CD14-positive monocyte (primary cell): ENCODE measurements at regions not wholly inside any gene's neighbourhood (a gene's known extent, or its start where the extent isn't known, plus 50 kb on each side); places are given as distances from the start of the nearest gene placed in this dataset.

Source experiments
- DNase-seq, 3 donors: peaks; one replicate each; pipeline ENCODE4 v3.0.0-alpha.2; 2011 to 2022
- H2AFZ ChIP-seq: 2 replicates; pipeline ENCODE4 v1.6.0; 2012; ENCODE audit warnings: mild to moderate bottlenecking, low read depth, low read length, inconsistent platforms; ENCODE audit not compliant: insufficient read depth, poor library complexity, severe bottlenecking
- H3K27ac ChIP-seq, 2 donors: 1 replicate in 1 of 2; 2 replicates in 1 of 2; pipeline ENCODE4 v1.5.1; 2012 to 2013; ENCODE audit warnings: low read length in 2 of 2, control low read depth in 1 of 2, inconsistent platforms in 1 of 2, low read depth in 1 of 2, mild to moderate bottlenecking in 1 of 2
- H3K27me3 ChIP-seq, 2 donors: one replicate each; pipeline versions ENCODE4 v1.6.0 to v1.6.1; 2011 to 2013; ENCODE audit warnings: low read length in 2 of 2; ENCODE audit not compliant: control insufficient read depth in 2 of 2, insufficient read depth in 2 of 2
- H3K36me3 ChIP-seq, 2 donors: replicated peaks in 1 of 2; 1 replicate in 1 of 2; 2 replicates in 1 of 2; pipeline versions ENCODE4 v1.5.1 to v1.6.1; 2012 to 2013; ENCODE audit warnings: low read length in 2 of 2, control low read depth in 1 of 2, inconsistent platforms in 1 of 2, mild to moderate bottlenecking in 1 of 2; ENCODE audit not compliant: insufficient read depth in 2 of 2, control insufficient read depth in 1 of 2
- H3K4me1 ChIP-seq, 2 donors: 1 replicate in 1 of 2; 2 replicates in 1 of 2; pipeline versions ENCODE4 v1.5.1 to v1.6.1; 2012 to 2013; ENCODE audit warnings: low read length in 2 of 2, control low read depth in 1 of 2, inconsistent platforms in 1 of 2, mild to moderate bottlenecking in 1 of 2, moderate library complexity in 1 of 2; ENCODE audit not compliant: insufficient read depth in 2 of 2, control insufficient read depth in 1 of 2
- H3K4me2 ChIP-seq: replicated peaks from 2 replicates; pipeline ENCODE3; 2012; ENCODE audit warnings: low read length, moderate library complexity, mild to moderate bottlenecking; ENCODE audit not compliant: poor library complexity, severe bottlenecking; ENCODE audit errors: extremely low read depth
- H3K4me3 ChIP-seq, 3 experiments: fragments of 200-600 bp in 1 of 3; sonication (generic) in 1 of 3; replicated peaks in 1 of 3; 1 replicate in 2 of 3; 2 replicates in 1 of 3; pipeline ENCODE4 v1.5.1; 2011 to 2013; ENCODE audit warnings: low read length in 3 of 3, mild to moderate bottlenecking in 3 of 3, control low read depth in 2 of 3, low read depth in 2 of 3, inconsistent platforms in 1 of 3, moderate library complexity in 1 of 3
- H3K79me2 ChIP-seq: 2 replicates; pipeline ENCODE4 v1.6.0; 2012; ENCODE audit warnings: mild to moderate bottlenecking, control low read depth, inconsistent platforms, low read length, moderate library complexity; ENCODE audit not compliant: insufficient read depth
- H3K9ac ChIP-seq: 2 replicates; pipeline ENCODE4 v1.6.0; 2017; ENCODE audit warnings: low read length, mild to moderate bottlenecking; ENCODE audit not compliant: insufficient read depth, poor library complexity, severe bottlenecking
- H3K9me3 ChIP-seq, 2 donors: replicated peaks in 1 of 2; 1 replicate in 1 of 2; 2 replicates in 1 of 2; pipeline versions ENCODE4 v1.5.1 to v1.6.1; 2012 to 2013; ENCODE audit warnings: low read length in 2 of 2, control low read depth in 1 of 2; ENCODE audit not compliant: control insufficient read depth in 1 of 2, insufficient read depth in 1 of 2
- H4K20me1 ChIP-seq: 2 replicates; pipeline ENCODE4 v1.6.0; 2012; ENCODE audit warnings: mild to moderate bottlenecking, low read length, control low read depth, moderate library complexity; ENCODE audit not compliant: insufficient read depth
- H3K27ac Mint-ChIP-seq, 7 donors: one replicate each; pipeline ENCODE4 v1.8.0; 2020; ENCODE audit warnings: mild to moderate bottlenecking in 7 of 7, mixed read lengths in 7 of 7, moderate library complexity in 6 of 7, inconsistent platforms in 2 of 7
- H3K27me3 Mint-ChIP-seq, 3 donors: one replicate each; pipeline ENCODE4 v1.8.0; 2021 to 2022; ENCODE audit warnings: low read depth in 3 of 3, mild to moderate bottlenecking in 3 of 3, mixed read lengths in 3 of 3, moderate library complexity in 3 of 3, inconsistent platforms in 1 of 3
- H3K36me3 Mint-ChIP-seq, 2 donors: one replicate each; pipeline ENCODE4 v1.8.0; 2020; ENCODE audit warnings: mixed read lengths in 2 of 2, inconsistent platforms in 1 of 2, mild to moderate bottlenecking in 1 of 2
- H3K4me1 Mint-ChIP-seq: one replicate; pipeline ENCODE4 v1.8.0; 2020; ENCODE audit warnings: mild to moderate bottlenecking, mixed read lengths
- H3K4me3 Mint-ChIP-seq, 2 donors: one replicate each; pipeline ENCODE4 v1.8.0; 2020; ENCODE audit warnings: mild to moderate bottlenecking in 2 of 2, mixed read lengths in 2 of 2, moderate library complexity in 1 of 2
- H3K9me3 Mint-ChIP-seq, 7 donors: one replicate each; pipeline ENCODE4 v1.8.0; 2020 to 2022; ENCODE audit warnings: mixed read lengths in 7 of 7, mild to moderate bottlenecking in 6 of 7, moderate library complexity in 6 of 7, inconsistent platforms in 2 of 7
- WGBS: methylation state at CpG from one replicate; pipeline ENCODE4 v1.1.5; 2013; ENCODE audit warnings: missing lambda C conversion rate; ENCODE audit not compliant: insufficient coverage; 5-methylcytosine and 5-hydroxymethylcytosine counted together
- intact Hi-C, 2 donors: fragments of 100-400 bp; cut with micrococcal nuclease; formaldehyde crosslinking; loops; one replicate each; pipeline versions ENCODE4 v1.15.0 to v1.15.1; 2023
- TF ChIP-seq, protein P1 (sequence below): fragments of 200-600 bp; IDR thresholded peaks from one replicate; pipeline ENCODE4 v1.8.0; 2022; ENCODE audit warnings: antibody characterized with exemption, mild to moderate bottlenecking

DNA sequence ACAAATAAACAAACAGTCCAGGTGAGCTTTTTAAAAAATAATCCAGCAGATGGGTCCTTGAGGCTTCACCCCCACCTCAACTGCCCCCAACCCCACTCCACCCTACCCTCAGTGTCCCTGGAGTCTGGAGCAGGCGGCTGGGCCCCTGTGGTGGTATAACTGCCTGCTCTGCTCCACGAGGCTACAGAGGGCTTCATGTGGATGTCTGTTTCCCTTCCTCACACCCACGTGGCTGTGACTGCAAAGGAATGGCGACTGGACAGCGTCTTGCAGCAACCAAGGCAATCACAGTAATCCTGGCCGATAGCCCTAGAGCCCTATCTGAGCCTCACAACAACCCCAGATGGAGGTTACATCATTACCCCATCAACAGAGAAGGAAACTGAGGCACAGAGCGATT, 76.5 kb downstream of the SLC2A10 start:
- intact Hi-C loops = no loop called here
- no peak overlapping the region for H3K27ac Mint-ChIP-seq
- H3K9me3 Mint-ChIP-seq = no peaks in the 10 kb centered on the region
- no peaks in the 10 kb centered on the region for H4K20me1 ChIP-seq
- no peaks in the 10 kb centered on the region for H3K36me3 ChIP-seq
- H2AFZ ChIP-seq = no peak overlapping the region
- no peak overlapping the region for H3K4me3 Mint-ChIP-seq
- DNase-seq = no peak
- H3K27ac ChIP-seq = no peak overlapping the region
- H3K4me3 ChIP-seq = no peak overlapping the region
- peaks cover 3% of the 10 kb centered on the region for H3K4me1 Mint-ChIP-seq
- H3K4me2 ChIP-seq = no peak overlapping the region
- H3K9ac ChIP-seq = no peak overlapping the region
- H3K27me3 ChIP-seq = no peaks in the 10 kb centered on the region
- peaks cover 3 to 10% (median 10%) of the 10 kb centered on the region in 3 donors for H3K27me3 Mint-ChIP-seq
- WGBS = 79% methylated on average over 7 of the region's 7 CpGs
- no peaks in the 10 kb centered on the region for H3K36me3 Mint-ChIP-seq
- TF ChIP-seq, protein P1, sequence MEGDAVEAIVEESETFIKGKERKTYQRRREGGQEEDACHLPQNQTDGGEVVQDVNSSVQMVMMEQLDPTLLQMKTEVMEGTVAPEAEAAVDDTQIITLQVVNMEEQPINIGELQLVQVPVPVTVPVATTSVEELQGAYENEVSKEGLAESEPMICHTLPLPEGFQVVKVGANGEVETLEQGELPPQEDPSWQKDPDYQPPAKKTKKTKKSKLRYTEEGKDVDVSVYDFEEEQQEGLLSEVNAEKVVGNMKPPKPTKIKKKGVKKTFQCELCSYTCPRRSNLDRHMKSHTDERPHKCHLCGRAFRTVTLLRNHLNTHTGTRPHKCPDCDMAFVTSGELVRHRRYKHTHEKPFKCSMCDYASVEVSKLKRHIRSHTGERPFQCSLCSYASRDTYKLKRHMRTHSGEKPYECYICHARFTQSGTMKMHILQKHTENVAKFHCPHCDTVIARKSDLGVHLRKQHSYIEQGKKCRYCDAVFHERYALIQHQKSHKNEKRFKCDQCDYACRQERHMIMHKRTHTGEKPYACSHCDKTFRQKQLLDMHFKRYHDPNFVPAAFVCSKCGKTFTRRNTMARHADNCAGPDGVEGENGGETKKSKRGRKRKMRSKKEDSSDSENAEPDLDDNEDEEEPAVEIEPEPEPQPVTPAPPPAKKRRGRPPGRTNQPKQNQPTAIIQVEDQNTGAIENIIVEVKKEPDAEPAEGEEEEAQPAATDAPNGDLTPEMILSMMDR = no peak
- peaks cover 0 to 5% of the 10 kb centered on the region in 2 donors for H3K9me3 ChIP-seq
- H3K4me1 ChIP-seq = no peaks in the 10 kb centered on the region
- no peaks in the 10 kb centered on the region for H3K79me2 ChIP-seq

DNA sequence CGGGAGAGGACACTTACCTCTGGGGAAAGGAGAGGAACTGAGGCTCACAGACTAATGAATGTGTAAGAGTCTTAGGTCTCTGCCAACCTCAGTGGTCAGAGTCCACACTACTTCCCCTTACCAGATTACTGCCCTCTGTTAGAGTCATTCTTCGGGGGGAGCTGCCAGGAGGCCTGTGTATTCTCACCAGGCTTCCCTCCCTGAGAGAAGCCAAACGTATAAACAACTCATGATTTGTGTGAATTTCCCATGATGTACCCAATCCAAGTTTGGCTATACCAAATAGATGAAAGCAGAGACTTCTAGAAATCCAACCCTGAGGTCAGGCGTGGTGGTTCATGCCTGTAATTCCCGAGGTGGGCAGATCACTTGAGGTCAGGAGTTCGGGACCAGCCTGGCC, 77.1 kb downstream of the SLC2A10 start:
- Histone ChIP-seq H4K20me1 (no peaks in the 10 kb centered on the region), H3K27me3 (no peaks in the 10 kb centered on the region), H3K9ac (no peak overlapping the region), H3K4me2 (no peak overlapping the region), H3K4me3 (no peak overlapping the region), H3K36me3 (no peaks in the 10 kb centered on the region), H2AFZ (no peak overlapping the region), H3K27ac (no peak overlapping the region), H3K79me2 (no peaks in the 10 kb centered on the region), H3K9me3 (peaks cover 0 to 5% of the 10 kb centered on the region in 2 donors), H3K4me1 (no peaks in the 10 kb centered on the region)
- Mint-ChIP-seq H3K27me3 (peaks cover 3 to 8% (median 8%) of the 10 kb centered on the region in 3 donors), H3K27ac (no peak overlapping the region), H3K4me1 (peaks cover 3% of the 10 kb centered on the region), H3K9me3 (no peaks in the 10 kb centered on the region), H3K4me3 (no peak overlapping the region), H3K36me3 (no peaks in the 10 kb centered on the region)
- intact Hi-C loops = no loop called here
- TF ChIP-seq, protein P1 = no peak
- WGBS = 87% methylated on average over 5 of the region's 6 CpGs
- DNase-seq = no peak
